ENCODE measurements at regions not wholly inside any gene's neighbourhood (a gene's known extent, or its start where the extent isn't known, plus 50 kb on each side); places are given as distances from the start of the nearest gene placed in this dataset.
"Not testable (repeated sequence)": the region's sequence is repeated elsewhere in the genome, so short reads cannot be mapped to it uniquely, and the experiment has no call there.

- no peak for DNase-seq (ENCODE audit: low spot score)
These were observed 319.1 kb upstream of the CNTNAP2 start for GRCh38 chr7:145797507-145797906.

- no peak for DNase-seq (ENCODE audit: low spot score)
These were observed 321.5 kb upstream of the CNTNAP2 start for GRCh38 chr7:145795132-145795531.

GRCh38 chr7:145784809-145785780 lies 331.5 kb upstream of the CNTNAP2 start:
- DNase-seq (ENCODE audit: low spot score), result no peak

- not testable (repeated sequence) for DNase-seq (ENCODE audit: low spot score)
These were observed 335.2 kb upstream of the CNTNAP2 start for GRCh38 chr7:145781388-145781787.

- DNase-seq (ENCODE audit: low spot score), result no peak
These were observed 337.5 kb upstream of the CNTNAP2 start for GRCh38 chr7:145779140-145779539.

GRCh38 chr7:145774777-145775176 lies 341.8 kb upstream of the CNTNAP2 start:
- no peak for DNase-seq (ENCODE audit: low spot score)

- DNase-seq (ENCODE audit: low spot score), result no peak
These were observed 363.6 kb upstream of the CNTNAP2 start for GRCh38 chr7:145753004-145753403.

- DNase-seq (ENCODE audit: low spot score), result no peak
These were observed 379.0 kb upstream of the CNTNAP2 start for GRCh38 chr7:145737617-145738016.

- DNase-seq (ENCODE audit: low spot score), result no peak
These were observed 381.5 kb upstream of the CNTNAP2 start for GRCh38 chr7:145735061-145735460.

GRCh38 chr7:145732521-145732920 lies 384.1 kb upstream of the CNTNAP2 start:
- DNase-seq (ENCODE audit: low spot score), result no peak

- DNase-seq (ENCODE audit: low spot score), result no peak
These were observed 386.9 kb upstream of the CNTNAP2 start for GRCh38 chr7:145729691-145730090.

- no peak for DNase-seq (ENCODE audit: low spot score)
These were observed 398.5 kb upstream of the CNTNAP2 start for GRCh38 chr7:145718129-145718528.

GRCh38 chr7:145700488-145700887 lies 416.1 kb upstream of the CNTNAP2 start:
- no peak for DNase-seq (ENCODE audit: low spot score)

- DNase-seq (ENCODE audit: low spot score), result no peak
These were observed 417.9 kb upstream of the CNTNAP2 start for GRCh38 chr7:145698526-145699262.

- not testable (repeated sequence) for DNase-seq (ENCODE audit: low spot score)
These were observed 419.0 kb upstream of the CNTNAP2 start for GRCh38 chr7:145697412-145698107.

- DNase-seq (ENCODE audit: low spot score), result no peak
These were observed 420.5 kb upstream of the CNTNAP2 start for GRCh38 chr7:145696071-145696470.

GRCh38 chr7:145692237-145692950 lies 424.2 kb upstream of the CNTNAP2 start:
- DNase-seq (ENCODE audit: low spot score), result no peak

- DNase-seq (ENCODE audit: low spot score), result no peak
These were observed 425.2 kb upstream of the CNTNAP2 start for GRCh38 chr7:145691377-145691914.

GRCh38 chr7:145681646-145682045 lies 435.0 kb upstream of the CNTNAP2 start:
- no peak for DNase-seq (ENCODE audit: low spot score)

- no peak for DNase-seq (ENCODE audit: low spot score)
These were observed 435.4 kb upstream of the CNTNAP2 start for GRCh38 chr7:145681159-145681558.
